Neural cell (in vitro differentiated cells): ENCODE measurements at regions not wholly inside any gene's neighbourhood (a gene's known extent, or its start where the extent isn't known, plus 50 kb on each side); places are given as distances from the start of the nearest gene placed in this dataset.

ENCODE experiments used
- H2AFZ ChIP-seq: fragments of 200-600, 300-800 bp; sonication (generic), shearing (Covaris generic); 2 replicates; pipeline ENCODE4 v1.6.0; 2014; ENCODE audit warnings: low read depth, mild to moderate bottlenecking, antibody characterized with exemption, low read length, moderate library complexity
- H3F3A ChIP-seq: fragments of 200-600 bp; shearing (Covaris generic); 2 replicates; pipeline ENCODE4 v1.6.1; 2016; ENCODE audit warnings: mild to moderate bottlenecking, moderate library complexity, mixed read lengths, antibody characterized with exemption, low read length; ENCODE audit not compliant: insufficient read depth, poor library complexity, severe bottlenecking
- H3K27ac ChIP-seq: fragments of 200-600, 300-800 bp; sonication (generic), shearing (Covaris generic); 2 replicates; pipeline ENCODE4 v1.5.1; 2014; ENCODE audit warnings: mild to moderate bottlenecking, low read length, moderate library complexity
- H3K27me3 ChIP-seq: fragments of 300-800, 200-600 bp; sonication (generic), shearing (Covaris generic); 2 replicates; pipeline ENCODE4 v1.6.0; 2014; ENCODE audit warnings: mild to moderate bottlenecking, low read depth, low read length, moderate library complexity; ENCODE audit not compliant: insufficient read depth
- H3K36me3 ChIP-seq: fragments of 300-800, 200-600 bp; sonication (generic), shearing (Covaris generic); 2 replicates; pipeline ENCODE4 v1.5.1; 2014; ENCODE audit warnings: mild to moderate bottlenecking, antibody characterized with exemption, low read length, moderate library complexity; ENCODE audit not compliant: insufficient read depth
- H3K4me2 ChIP-seq: fragments of 300-800, 200-600 bp; sonication (generic), shearing (Covaris generic); 2 replicates; pipeline ENCODE4 v1.6.0; 2014; ENCODE audit warnings: mild to moderate bottlenecking, low read length
- H3K4me3 ChIP-seq: fragments of 300-800, 200-600 bp; sonication (generic), shearing (Covaris generic); 2 replicates; pipeline ENCODE4 v1.5.1; 2014; ENCODE audit warnings: mild to moderate bottlenecking, low read length, moderate library complexity
- H3K79me2 ChIP-seq: fragments of 200-600 bp; shearing (Covaris generic); replicated peaks from 2 replicates; pipeline ENCODE4 v1.6.0; 2014; ENCODE audit warnings: mild to moderate bottlenecking, low read length, moderate library complexity; ENCODE audit not compliant: insufficient read depth
- H3K9ac ChIP-seq: fragments of 300-800, 200-600 bp; sonication (generic), shearing (Covaris generic); 2 replicates; pipeline ENCODE4 v1.6.1; 2016; ENCODE audit warnings: mild to moderate bottlenecking, low read length, mixed read lengths
- H3K9me2 ChIP-seq: fragments of 200-600 bp; shearing (Covaris generic); 2 replicates; pipeline ENCODE4 v1.6.1; 2016; ENCODE audit warnings: mild to moderate bottlenecking, low read length, mixed read lengths; ENCODE audit not compliant: insufficient read depth
- H3K9me3 ChIP-seq: fragments of 200-600, 300-800 bp; sonication (generic), shearing (Covaris generic); 2 replicates; pipeline ENCODE4 v1.6.1; 2016; ENCODE audit warnings: mild to moderate bottlenecking, mixed run types, low read length, moderate library complexity, mixed read lengths
- H4K20me1 ChIP-seq: fragments of 200-600 bp; shearing (Covaris generic); 2 replicates; pipeline ENCODE4 v1.6.1; 2016; ENCODE audit warnings: mild to moderate bottlenecking, mixed run types; ENCODE audit not compliant: insufficient read depth
- CTCF ChIP-seq: fragments of 450-650 bp; IDR thresholded peaks from 2 replicates; pipeline ENCODE4 v1.5.1; 2014; ENCODE audit warnings: antibody characterized with exemption, mild to moderate bottlenecking, moderate library complexity; ENCODE audit not compliant: poor library complexity, severe bottlenecking
- EP300 ChIP-seq: fragments of 450-650 bp; conservative IDR thresholded peaks from 2 replicates; pipeline ENCODE4 v1.6.1; 2014; ENCODE audit warnings: antibody characterized with exemption, mild to moderate bottlenecking, moderate library complexity; ENCODE audit not compliant: poor library complexity, severe bottlenecking
- EZH2 ChIP-seq: fragments of 200-600, 300-800 bp; shearing (Covaris generic), sonication (generic); IDR thresholded peaks from 2 replicates; pipeline ENCODE4 v1.6.1; 2014; ENCODE audit warnings: antibody characterized with exemption, low read length, borderline replicate concordance, mild to moderate bottlenecking; ENCODE audit not compliant: insufficient read depth, poor library complexity, severe bottlenecking
- MXI1 ChIP-seq: fragments of 450-650 bp; conservative IDR thresholded peaks from 2 replicates; pipeline ENCODE4 v1.6.1; 2014; ENCODE audit warnings: antibody characterized with exemption, mild to moderate bottlenecking; ENCODE audit not compliant: poor library complexity, severe bottlenecking
- POLR2AphosphoS5 ChIP-seq: IDR thresholded peaks from 2 replicates; pipeline ENCODE4 v1.6.1; 2012
- RAD21 ChIP-seq: fragments of 450-650 bp; conservative IDR thresholded peaks from 2 replicates; pipeline ENCODE4 v1.6.1; 2014; ENCODE audit warnings: antibody characterized with exemption, mild to moderate bottlenecking, moderate library complexity
- SMC3 ChIP-seq: fragments of 450-650 bp; conservative IDR thresholded peaks from 2 replicates; pipeline ENCODE4 v1.6.1; 2014; ENCODE audit warnings: antibody characterized with exemption, mild to moderate bottlenecking, moderate library complexity; ENCODE audit not compliant: poor library complexity
- TAF1 ChIP-seq: IDR thresholded peaks from 2 replicates; pipeline ENCODE4 v1.6.1; 2012; ENCODE audit warnings: low read depth
- TF ChIP-seq, protein P1 (sequence below): IDR thresholded peaks from 2 replicates; pipeline ENCODE4 v1.6.1; 2012; ENCODE audit warnings: borderline replicate concordance

DNA sequence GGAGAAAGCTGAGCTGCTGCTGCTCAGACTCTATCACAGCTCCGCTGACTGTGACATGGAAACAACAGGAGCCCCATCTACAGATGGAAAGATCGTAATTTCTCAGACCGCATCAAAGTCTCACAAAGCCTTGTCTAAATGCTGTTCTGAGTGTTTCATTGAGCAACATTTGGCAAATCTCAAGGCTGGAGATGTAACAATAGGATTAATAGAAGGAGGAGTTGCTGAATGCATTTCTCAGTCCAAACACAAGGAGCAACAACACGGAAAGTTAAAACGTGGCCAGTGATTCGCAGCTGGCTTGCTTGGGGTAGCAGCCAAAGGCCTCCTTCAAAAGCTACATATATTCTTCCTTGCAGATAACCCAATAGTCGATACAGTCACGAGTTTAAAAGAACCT is 55.7 kb downstream of the MRPL57 start:
- Histone ChIP-seq H3K9me3 (no peaks in the 10 kb centered on the region), H2AFZ (no peak overlapping the region), H3K9me2 (no peaks in the 10 kb centered on the region)

DNA sequence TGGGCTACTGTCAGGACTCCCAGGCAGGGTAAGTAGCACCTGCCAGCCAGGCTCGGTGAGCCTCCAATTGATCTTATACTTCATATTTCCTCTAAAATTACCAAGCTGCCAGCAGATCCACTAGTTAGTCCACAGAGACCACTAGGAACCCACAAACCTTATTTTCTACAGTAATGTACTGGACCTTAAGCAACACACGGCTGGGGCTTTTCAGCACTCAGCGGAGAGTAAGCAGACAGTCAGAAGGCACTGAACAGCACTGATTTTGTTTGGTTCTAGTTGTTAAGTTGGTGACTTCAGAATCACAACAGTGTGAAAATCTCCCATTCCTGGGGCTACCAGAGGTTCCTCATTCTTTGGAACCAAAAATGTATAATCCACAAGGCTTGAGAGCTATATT is 56.1 kb downstream of the MRPL57 start:
- Histone ChIP-seq H3K79me2 (no peaks in the 10 kb centered on the region), H3F3A (no peaks in the 10 kb centered on the region), H3K4me2 (no peak overlapping the region), H3K9ac (no peak overlapping the region), H3K27ac (no peak overlapping the region), H2AFZ (no peak overlapping the region), H4K20me1 (no peaks in the 10 kb centered on the region), H3K27me3 (no peaks in the 10 kb centered on the region), H3K9me2 (no peaks in the 10 kb centered on the region), H3K36me3 (no peaks in the 10 kb centered on the region), H3K4me3 (no peak overlapping the region), H3K9me3 (no peaks in the 10 kb centered on the region)
- no peak for TF ChIP-seq EZH2
- TF ChIP-seq MXI1: no peak
- TF ChIP-seq, protein P1, sequence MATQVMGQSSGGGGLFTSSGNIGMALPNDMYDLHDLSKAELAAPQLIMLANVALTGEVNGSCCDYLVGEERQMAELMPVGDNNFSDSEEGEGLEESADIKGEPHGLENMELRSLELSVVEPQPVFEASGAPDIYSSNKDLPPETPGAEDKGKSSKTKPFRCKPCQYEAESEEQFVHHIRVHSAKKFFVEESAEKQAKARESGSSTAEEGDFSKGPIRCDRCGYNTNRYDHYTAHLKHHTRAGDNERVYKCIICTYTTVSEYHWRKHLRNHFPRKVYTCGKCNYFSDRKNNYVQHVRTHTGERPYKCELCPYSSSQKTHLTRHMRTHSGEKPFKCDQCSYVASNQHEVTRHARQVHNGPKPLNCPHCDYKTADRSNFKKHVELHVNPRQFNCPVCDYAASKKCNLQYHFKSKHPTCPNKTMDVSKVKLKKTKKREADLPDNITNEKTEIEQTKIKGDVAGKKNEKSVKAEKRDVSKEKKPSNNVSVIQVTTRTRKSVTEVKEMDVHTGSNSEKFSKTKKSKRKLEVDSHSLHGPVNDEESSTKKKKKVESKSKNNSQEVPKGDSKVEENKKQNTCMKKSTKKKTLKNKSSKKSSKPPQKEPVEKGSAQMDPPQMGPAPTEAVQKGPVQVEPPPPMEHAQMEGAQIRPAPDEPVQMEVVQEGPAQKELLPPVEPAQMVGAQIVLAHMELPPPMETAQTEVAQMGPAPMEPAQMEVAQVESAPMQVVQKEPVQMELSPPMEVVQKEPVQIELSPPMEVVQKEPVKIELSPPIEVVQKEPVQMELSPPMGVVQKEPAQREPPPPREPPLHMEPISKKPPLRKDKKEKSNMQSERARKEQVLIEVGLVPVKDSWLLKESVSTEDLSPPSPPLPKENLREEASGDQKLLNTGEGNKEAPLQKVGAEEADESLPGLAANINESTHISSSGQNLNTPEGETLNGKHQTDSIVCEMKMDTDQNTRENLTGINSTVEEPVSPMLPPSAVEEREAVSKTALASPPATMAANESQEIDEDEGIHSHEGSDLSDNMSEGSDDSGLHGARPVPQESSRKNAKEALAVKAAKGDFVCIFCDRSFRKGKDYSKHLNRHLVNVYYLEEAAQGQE: no peak
- no peak for TF ChIP-seq CTCF
- no peak for TF ChIP-seq TAF1
- no peak for TF ChIP-seq RAD21
- TF ChIP-seq EP300: no peak

More for the DNA sequence above, 55.7 kb downstream of the MRPL57 start:
- Histone ChIP-seq H3K4me2 (no peak overlapping the region), H3K9ac (no peak overlapping the region), H3K27me3 (no peaks in the 10 kb centered on the region), H4K20me1 (no peaks in the 10 kb centered on the region), H3K27ac (no peak overlapping the region), H3K4me3 (no peak overlapping the region), H3F3A (no peaks in the 10 kb centered on the region), H3K79me2 (no peaks in the 10 kb centered on the region), H3K36me3 (no peaks in the 10 kb centered on the region)
- no peak for TF ChIP-seq SMC3
- no peak for TF ChIP-seq TAF1
- TF ChIP-seq CTCF: no peak
- TF ChIP-seq RAD21: no peak
- TF ChIP-seq EZH2: no peak
- no peak for TF ChIP-seq EP300
- TF ChIP-seq, protein P1: no peak
- TF ChIP-seq POLR2AphosphoS5: no peak
- no peak for TF ChIP-seq MXI1
